Dermis blood vessel endothelial cell (primary cell): ENCODE measurements at regions not wholly inside any gene's neighbourhood (a gene's known extent, or its start where the extent isn't known, plus 50 kb on each side); places are given as distances from the start of the nearest gene placed in this dataset.
A peak's percentile ranks its signal among the peaks of the same experiment; 100 is the strongest.
"Not testable (repeated sequence)": the region's sequence is repeated elsewhere in the genome, so short reads cannot be mapped to it uniquely, and the experiment has no call there.

Experiments used
- DNase-seq: peaks from one replicate; pipeline ENCODE4 v3.0.0; 2010

DNA sequence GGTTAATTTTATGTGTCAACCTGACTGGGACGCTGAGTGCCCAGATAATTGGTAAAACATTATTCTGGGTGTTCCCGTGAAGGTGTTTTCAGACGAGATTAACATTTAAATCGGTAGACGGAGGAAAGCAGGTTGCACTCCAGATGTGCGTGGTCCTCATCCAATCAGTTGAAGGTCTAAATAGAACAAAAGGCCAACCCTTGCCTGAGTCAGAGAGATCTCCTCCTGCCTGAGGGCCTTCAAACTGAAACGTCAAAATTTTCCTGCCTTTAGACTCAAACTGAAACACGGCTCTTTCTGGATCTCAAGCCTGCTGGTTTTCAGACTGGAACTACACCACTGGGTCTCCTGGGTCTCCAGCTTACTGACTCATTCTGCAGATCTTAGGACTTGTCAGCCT lies 70.9 kb downstream of the NPIPA5 start:
- not testable (repeated sequence) for DNase-seq

DNA sequence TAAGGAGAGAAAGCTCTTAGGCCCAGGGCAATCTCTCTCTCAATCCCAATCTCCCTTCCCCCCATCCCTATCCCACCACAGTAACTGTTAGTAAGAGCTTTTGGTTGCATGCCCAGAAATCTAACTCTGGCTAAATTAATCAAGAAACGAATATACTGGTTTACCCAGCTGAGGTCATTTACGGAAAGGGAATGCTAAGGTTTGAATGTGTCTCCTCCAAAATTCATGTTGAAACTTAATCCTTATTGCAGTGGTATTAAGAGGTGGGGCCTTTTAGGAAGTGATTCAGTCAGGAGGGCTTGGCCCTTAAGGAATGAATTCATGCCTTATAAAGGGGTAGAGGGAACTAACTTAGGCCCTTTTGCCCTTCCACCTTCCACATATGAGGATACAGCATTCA lies 72.2 kb downstream of the NPIPA5 start:
- DNase-seq, result not testable (repeated sequence)

DNA sequence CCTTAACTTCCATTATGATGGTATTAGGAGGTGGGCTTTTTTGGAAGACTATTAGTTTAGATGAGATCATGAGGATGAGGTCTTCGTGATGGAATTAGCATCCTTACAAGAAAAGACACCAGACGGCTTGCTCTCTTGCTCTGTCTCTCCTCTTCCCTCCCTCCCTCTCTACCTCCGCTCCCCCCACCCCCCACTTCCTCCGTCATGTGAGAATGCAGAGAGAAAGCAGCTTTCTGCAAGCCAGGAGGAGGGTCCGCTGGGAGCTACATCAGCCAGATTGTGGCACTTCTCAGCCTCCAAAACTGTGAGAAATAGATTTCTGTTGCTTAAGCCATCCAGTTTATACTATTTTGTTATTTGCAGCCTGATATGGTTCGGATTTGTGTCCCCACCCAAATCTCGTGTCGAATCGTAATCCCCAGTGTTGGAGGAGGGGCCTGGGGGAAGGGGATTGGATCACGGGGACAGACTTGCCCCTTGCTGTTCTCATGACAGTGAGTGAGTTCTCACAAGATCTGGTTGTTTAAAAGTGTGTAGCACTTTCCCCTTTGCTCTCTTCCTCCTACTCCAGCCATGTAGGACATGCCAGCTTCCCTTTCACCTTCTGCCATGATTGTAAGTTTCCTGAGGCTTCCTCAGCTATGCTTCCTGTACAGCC lies 74.3 kb downstream of the NPIPA5 start:
- DNase-seq, result not testable (repeated sequence)

DNA sequence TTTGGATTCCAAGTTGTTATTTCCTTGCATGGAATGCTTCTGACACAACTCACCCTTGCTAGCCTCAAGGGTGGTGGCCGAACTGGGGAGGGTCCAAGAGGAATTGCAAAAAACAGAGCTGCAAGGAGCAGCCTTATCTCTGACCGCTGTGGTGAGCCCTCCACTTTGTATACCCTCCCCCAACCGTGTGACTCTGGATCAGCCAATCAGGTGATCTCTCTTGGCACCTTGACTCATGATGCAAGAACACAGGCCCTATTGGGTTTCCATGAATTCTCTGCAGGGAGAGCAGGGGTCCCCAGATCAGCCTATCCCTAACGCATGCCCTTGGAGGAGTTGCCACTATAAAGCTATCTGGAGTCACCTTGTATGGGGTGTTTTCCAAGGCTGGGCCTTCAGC lies 81.0 kb downstream of the NPIPA5 start:
- DNase-seq, result not testable (repeated sequence)

DNA sequence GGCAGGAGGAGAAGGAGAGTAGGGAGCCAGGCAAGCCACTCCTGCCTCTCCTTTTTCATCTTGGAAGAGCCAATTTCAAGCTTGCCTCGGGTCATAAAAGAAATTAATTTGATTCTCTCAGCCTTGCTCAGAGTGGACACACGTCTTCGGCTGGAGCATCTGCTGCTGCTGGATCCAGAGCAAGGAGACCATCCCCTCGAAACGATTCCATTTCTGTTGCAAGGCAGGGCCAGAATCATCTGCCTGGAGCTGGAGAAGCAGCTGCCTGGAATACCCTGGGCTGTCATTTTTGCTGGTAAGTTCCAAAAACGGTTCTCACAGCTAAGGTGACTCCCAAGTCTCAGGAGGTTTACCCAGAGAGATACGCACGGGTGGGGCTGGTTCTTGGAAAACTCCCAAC lies 103.3 kb downstream of the NPIPA5 start:
- not testable (repeated sequence) for DNase-seq

DNA sequence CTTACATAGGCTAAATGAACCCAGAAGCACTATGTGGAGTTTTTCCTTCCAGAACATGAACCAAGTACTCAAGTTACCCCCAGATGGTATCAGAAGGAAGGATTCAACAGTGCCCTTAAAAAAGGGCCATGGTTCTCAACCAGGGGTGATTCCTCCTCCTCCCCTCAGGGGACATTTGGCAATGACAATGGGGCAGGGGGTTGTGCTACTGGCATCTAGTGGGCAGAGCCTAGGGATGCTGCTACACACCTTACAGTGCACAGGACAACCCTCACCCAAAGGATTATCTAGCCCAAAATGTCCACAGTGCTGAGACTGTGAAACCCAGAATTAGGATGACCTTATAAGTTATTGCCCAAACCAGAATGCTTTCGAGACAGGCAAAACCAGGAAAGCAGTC lies 104.1 kb downstream of the NPIPA5 start:
- DNase-seq, result not testable (repeated sequence)

DNA sequence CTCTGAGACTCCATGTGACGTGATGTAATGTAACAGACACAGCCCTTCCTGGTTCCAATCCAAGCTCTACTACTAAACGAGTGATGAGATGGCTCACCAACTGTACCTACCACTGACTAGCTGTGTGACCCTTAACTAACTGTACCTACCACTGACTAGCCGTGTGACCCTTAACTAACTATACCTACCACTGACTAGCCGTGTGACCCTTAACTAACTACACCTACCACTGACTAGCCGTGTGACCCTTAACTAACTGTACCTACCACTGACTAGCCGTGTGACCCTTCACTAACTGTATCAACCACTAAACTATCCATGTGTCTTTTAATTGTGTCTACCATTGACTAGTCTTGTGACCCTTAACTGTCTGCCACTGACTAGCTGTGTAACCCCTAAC lies 111.2 kb downstream of the NPIPA5 start:
- not testable (repeated sequence) for DNase-seq

DNA sequence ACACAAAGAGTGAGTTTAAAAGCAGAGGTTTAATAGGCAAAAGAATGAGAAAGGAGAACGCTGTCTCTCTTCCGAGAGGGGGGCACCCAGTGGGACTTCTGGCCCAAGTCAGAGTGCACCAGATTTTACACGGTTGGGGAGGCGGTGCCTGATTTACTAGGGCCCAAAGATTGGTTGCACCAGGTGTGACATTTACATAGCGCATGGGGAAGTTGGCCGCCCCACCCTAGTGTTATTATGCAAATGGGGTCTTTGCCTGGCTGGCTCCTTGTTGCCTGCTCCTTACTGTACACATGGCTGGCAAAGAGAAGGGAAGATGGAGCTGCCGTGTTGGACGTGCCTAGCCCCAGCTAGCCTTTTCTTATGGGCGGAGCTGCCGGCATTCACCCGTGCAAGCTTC lies 115.9 kb downstream of the NPIPA5 start:
- not testable (repeated sequence) for DNase-seq

DNA sequence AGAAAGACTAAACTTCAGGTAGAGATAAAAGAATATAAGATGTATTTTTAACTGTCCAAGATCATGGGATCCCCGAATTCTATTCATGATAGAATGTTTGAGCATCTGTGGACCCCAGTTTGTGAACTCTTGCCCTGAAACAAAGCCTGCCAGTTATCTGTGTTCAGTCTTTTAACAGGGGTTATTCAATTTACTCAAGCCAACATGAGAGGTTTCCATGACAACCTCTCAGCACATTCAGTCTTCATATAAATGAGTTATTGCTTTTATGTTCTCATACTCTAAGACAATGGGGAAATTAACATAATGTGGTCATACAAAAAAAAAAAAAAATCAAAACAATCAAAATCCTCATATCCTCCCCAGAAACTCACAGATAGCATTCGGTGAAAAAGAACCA lies 130.1 kb downstream of the NPIPA5 start:
- DNase-seq, result not testable (repeated sequence)

DNA sequence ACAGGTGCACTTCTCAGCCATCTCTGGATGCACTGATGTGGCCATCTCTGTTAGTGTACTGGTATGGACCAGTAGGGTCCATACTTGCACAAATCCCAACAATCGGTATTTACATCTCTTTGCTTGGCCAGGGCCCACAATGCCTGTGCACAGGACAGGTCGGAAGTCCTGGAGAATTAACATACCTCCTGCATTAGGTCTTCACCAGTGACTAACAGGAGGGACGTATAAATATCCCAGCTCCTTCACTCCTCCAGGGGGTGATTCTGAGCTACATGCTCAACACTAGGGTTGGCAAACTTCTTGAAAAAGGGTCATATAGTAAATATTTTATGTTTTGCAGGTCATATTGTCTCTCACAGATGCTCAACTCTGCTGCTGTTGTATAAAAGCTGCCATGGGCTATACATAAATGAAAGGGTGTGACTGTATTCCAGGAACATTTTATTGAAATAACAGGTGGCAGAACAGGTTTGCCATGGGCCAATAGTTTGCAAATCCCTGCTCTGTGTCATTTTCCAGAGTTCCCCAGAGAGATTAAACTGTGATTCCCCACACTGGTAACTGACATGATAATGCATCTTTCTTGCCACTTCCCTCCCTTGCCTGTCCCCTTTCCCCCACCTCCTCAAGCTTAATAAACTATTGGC lies 141.3 kb downstream of the NPIPA5 start:
- not testable (repeated sequence) for DNase-seq

DNA sequence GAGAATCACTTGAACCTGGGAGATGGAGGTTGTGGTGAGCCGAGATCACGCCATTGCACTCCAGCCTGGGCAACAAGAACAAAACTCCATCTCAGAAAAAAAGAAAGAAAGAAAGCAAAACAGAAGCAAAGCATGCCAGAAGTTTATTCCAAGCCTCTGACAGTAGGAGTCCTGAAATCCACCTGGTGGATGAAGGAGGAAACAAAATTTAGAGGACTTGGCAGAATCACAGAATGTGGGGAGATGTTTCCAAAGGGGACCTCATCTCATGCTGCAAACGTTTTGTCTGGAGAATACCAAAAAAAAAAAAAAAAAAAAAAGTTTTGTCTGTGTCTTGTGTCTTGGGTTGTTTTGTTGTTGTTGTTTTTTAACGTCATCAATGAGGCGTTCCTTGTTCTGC lies 141.1 kb upstream of the RRN3 start:
- not testable (repeated sequence) for DNase-seq

DNA sequence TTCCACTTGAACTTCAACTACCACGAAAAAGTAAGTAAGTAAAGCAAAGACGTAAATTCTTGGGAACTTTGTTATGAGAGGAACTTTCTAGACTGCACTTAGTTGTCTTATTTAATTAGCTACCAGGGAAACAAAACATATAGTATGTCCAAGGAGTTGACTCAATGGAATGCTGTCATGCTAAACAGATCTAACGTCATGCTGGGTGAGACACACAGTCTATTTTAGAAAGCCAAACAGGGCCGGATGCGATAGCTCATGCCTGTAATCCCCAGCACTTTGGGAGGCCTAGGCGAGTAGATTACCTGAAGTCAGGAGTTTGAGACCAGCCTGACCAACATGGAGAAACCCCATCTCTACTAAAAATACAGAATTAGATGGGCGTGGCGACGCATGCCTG lies 140.6 kb upstream of the RRN3 start:
- not testable (repeated sequence) for DNase-seq

DNA sequence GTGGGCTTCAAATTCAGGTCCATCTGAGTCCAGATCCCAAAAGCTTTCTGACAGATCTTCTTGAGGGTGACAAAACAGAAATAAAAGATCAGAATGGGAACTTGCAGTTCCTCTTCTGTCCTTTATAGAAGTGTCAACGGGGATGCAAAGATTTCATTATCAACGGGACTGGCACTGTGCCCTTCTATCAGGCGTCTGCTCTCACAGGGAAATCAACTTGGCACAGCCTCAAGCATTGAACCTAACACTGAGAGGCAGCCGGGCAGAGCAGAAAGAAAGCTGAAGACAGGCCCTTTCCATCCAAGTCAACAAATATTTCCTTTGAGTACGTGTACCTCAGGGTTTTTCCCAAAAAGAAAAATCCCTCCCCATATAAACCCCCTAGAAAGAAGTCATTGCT lies 136.4 kb upstream of the RRN3 start:
- DNase-seq, result not testable (repeated sequence)

DNA sequence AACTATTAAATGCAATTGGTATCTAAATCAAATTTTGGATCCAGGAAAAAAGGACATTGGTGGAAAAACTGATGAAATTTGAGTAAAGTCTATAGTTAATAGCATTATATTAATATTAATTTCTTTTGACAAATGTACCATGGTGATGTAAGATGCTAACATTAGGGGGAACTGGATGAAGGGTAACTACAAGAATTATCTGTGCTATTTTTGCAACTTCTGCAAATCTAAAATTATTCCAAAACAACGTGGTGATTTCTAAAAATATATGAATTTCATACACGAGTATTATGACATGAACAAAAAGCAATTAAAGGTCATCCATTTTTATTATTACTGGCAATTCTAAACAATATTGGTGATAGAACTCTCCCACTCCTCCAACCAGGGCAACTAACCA lies 135.6 kb upstream of the RRN3 start:
- not testable (repeated sequence) for DNase-seq

DNA sequence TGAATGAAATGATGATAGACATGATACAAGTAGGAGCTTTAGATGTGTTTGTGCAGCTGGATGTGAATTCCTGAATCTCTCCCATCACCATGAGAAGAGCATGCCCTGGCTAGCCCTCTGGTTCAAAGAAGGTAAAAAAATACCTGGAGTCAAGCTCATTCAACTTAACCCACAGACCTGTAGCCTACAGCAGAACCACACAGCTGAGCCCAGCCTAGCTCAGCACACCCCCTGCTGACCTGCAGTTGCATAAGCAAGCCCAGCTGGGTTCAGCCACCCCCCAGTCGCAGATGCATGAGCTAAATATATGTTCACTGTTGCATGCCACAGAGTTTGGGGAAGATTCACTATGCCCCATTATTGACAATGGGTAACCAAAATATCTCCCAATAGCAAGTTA lies 130.6 kb upstream of the RRN3 start:
- not testable (repeated sequence) for DNase-seq

DNA sequence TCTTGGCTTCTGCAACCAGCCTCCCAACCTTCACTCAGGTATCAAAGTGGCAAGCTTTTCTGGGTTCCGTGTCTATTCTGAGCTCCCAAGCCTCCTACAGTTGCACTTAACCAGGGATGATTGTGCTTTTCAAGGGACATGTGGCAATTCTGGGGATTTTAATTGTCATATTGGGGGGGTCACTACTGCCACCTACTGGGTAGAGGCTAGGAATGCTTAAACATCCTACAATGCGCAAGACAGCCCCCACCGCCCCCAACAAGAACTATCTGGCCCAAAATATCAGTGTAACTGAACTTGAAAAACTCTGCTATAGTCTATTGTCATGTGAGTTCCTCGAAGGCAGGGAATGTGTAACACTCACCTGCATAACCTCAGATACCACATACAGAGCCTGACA lies 129.3 kb upstream of the RRN3 start:
- not testable (repeated sequence) for DNase-seq

DNA sequence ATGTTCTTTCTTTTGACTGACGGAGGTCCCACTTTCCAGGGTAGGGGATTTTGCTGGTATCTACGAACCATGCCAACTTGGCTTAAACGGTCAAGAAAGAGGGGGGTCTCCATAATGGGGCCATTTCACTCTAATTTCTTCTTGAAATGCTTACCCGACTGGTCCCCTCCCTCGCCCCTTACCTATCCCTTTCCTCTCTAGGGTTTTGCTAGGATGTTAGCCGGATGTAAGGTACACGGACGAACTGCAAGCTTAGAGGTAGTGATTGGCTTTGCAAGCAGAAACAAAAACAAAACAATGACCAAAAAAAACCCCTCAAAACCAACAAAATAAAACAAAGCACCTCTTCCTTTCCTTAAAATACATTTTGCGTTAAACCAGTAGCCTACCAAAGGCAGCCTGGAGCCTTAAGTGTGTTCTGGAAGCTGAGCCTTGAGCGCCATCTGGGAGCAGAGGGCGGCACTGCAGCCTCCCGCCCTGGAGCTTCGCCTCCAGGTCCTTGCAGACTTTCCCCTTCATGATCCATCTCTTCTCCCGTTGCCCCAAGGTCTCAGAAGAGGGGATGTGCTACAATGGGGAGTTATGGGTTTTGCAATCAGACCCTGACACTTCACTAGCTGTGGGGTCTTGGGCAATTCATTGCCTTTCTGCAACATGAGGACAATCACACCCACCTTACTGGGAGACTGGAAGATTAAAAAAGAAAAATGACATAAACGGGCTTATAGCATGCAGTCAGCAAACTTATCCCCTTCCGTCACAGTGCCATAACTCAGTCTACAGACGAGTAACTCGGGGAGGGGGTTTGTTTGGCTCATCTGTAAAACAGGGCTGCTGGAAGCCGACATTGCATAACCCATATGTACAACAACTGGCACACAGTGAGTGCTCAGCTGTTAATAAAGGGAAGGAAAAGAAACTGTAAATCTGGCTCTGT lies 125.9 kb upstream of the RRN3 start:
- DNase-seq, result peak; percentile 3

DNA sequence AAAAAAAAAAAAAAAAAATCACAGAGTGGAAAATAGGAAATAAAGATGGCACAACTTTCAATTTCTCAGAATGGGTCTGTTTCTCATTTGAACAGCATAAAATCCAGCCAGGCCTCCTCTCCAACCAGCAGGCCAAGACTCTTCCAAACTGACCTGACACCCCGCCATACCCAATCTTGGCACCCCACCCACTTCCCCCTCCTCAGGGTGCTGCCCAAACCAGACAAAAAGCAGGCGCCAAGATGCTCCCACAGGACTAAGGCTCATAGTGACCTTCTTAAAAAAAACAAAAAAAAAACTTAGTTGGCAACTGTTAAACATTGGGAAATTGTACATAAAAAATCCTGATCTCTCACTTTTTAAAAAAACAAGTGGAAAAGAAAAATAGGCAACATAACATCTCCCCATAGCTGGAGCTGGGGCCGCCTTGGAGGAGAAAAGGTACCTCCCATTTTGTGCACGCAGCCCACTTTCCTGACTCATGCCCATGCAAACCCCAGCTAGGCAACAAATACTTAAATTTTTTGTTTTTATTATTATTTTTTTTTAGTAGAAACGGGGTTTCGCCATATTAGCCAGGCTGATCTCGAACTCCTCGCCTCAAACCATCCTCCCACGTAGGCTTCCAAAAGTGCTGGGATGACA lies 124.9 kb upstream of the RRN3 start:
- DNase-seq, result not testable (repeated sequence)

DNA sequence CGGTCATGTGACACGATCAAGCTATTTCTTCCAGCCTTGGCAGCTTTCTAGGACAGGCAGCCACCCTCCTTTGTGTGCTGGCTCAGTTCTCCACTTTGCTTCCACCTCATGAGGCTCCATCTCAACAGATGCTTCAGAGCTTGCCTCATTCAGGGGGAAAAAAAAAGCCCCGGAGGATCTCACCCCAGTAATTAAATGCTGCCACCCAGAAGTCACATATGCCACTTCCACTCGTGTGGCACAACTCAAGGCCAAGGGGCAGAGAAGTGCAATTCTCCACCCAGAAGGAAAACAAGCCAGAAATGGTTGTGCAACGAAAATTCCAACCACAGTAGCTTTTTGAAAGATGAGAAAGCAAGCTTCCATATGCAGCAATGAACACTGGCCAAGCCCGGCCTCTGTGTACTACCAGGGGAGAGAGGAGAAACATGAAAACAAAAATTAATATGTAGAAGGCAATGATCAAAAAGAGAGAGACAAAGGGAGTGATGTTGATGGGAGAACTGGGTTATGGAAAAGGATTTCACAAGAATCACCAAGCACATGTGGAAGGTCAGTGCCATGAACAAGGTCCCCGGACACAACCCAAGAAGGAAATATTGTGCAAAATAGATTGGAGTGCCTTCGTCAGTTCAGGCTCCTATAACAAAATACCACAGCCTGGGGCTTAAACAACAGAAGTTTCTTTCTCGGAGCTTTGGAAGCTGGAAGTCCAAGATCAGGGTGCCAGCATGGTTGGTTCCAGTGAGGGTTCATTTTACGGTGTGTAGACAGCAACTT lies 113.3 kb upstream of the RRN3 start:
- DNase-seq, result not testable (repeated sequence)

DNA sequence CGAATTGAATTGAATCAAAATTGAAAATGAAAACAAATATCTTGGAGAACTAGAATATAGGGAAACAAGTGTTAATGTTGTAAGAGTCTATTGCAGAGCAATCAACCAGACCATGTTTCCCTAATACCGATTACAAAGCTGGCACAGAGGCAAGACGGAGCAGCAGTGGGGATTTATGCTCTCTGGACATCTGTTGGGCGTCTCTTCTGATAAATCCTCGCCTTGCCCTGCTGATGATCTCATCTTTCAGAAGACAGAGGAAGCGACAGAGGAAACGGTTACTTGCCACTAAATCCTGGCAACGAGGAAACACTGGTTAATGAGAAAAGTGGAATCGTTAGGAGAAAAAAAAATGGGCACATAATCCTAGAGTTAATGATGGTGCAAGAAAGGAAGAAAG lies 112.4 kb upstream of the RRN3 start:
- peak; percentile 57 for DNase-seq

DNA sequence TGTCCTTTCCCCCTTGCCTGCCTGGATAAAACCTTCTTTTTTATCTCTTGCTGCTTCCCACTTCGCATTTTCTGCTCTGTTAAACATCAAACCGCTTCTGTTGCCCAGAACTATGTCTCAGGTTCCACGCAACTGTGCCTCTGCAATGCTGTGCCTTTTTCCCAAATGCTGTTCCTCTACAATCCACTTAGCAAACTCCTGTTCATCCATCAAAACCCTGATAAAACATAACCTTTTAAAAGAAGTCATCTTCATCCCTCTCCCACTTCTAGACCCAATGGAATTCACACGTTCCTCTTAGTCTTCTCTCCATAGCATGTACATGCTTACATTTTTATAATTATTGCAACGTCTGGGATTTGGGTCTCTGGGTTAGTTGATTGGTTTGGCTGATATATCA lies 111.9 kb upstream of the RRN3 start:
- not testable (repeated sequence) for DNase-seq

DNA sequence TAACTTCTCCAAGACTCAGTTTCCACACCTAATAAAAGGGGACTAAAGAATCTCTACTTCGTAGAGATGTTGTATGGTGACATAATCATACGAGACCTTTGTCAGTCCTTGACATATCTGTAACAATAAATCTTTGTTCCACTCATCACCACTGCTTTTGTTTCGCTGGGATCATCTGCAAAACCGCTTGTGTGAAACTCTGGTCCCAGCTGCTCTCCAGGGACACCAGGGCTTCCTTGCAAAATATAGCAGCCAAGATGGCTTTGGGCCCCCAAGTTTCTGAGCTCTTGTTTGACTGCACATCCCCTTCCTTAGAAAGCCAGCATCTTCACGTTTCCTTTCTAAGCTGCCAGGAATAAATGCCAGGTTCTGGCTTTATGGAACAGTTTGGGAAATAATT lies 110.5 kb upstream of the RRN3 start:
- not testable (repeated sequence) for DNase-seq
